ENCODE measurements at regions not wholly inside any gene's neighbourhood (a gene's known extent, or its start where the extent isn't known, plus 50 kb on each side); places are given as distances from the start of the nearest gene placed in this dataset.

DNA sequence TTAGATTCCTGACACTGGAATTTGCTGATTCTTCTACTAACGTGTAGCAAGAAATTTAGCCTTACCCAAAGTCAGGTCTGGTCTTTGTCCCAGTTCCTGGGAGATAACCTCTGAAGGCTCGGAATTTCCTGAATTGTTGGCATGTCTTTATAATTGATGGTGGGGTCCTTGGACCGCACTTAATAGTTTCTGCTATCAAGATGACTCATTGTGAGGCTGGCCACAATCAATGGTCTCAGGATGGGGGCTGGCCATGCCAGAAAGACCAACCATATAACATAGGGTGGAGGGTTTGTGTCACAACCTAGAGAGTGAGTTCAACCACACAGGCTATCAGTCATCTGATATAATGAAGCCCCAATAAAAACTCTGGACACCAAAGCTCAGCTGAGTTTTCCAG lies 259.7 kb downstream of the DAD1 start:
- TF ChIP-seq, protein P1, sequence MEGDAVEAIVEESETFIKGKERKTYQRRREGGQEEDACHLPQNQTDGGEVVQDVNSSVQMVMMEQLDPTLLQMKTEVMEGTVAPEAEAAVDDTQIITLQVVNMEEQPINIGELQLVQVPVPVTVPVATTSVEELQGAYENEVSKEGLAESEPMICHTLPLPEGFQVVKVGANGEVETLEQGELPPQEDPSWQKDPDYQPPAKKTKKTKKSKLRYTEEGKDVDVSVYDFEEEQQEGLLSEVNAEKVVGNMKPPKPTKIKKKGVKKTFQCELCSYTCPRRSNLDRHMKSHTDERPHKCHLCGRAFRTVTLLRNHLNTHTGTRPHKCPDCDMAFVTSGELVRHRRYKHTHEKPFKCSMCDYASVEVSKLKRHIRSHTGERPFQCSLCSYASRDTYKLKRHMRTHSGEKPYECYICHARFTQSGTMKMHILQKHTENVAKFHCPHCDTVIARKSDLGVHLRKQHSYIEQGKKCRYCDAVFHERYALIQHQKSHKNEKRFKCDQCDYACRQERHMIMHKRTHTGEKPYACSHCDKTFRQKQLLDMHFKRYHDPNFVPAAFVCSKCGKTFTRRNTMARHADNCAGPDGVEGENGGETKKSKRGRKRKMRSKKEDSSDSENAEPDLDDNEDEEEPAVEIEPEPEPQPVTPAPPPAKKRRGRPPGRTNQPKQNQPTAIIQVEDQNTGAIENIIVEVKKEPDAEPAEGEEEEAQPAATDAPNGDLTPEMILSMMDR (IDR thresholded peaks at IDR 0.05; ENCODE audit: low read depth, low read length): no peak
- TF ChIP-seq EZH2phosphoT487 (IDR thresholded peaks at IDR 0.05; ENCODE audit: low read depth): no peak

Measured in OCI-LY3 (cell line).